ENCODE measurements at regions not wholly inside any gene's neighbourhood (a gene's known extent, or its start where the extent isn't known, plus 50 kb on each side); places are given as distances from the start of the nearest gene placed in this dataset.
A peak's percentile ranks its signal among the peaks of the same experiment; 100 is the strongest.

DNA sequence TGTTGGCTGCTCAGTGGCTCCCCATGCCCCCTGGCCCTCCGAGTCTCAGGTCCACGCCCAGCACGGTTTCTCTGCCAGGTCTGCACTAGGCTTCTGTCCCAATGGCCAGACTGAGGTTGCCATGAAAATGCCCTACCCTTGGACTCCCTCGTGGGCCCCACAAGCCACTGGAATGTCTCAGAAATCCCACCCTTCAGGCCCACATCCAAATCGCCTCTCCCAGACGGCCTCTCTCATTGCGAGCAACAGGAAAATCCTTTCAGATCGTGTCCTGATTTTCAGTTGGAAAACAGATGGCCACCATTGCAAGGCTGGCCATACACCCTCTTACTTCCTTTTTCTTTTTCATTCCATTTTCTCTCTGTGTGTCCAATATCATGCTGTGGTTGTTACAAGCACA, 77.3 kb downstream of the IRF2BPL start:
- no peak for DNase-seq
- Histone ChIP-seq H3K27ac (no peak overlapping the region), H3K27me3 (replicated peaks) (no peaks in the 10 kb centered on the region), H3K4me3 (ENCODE audit: low read depth, low read length) (no peak overlapping the region), H3K36me3 (replicated peaks) (no peaks in the 10 kb centered on the region)
- in situ Hi-C loops (cut with HindIII; ENCODE audit: low pct_ligation_motif_present, low sequenced_read_pairs) = no loop called here
- TF ChIP-seq, protein P1, sequence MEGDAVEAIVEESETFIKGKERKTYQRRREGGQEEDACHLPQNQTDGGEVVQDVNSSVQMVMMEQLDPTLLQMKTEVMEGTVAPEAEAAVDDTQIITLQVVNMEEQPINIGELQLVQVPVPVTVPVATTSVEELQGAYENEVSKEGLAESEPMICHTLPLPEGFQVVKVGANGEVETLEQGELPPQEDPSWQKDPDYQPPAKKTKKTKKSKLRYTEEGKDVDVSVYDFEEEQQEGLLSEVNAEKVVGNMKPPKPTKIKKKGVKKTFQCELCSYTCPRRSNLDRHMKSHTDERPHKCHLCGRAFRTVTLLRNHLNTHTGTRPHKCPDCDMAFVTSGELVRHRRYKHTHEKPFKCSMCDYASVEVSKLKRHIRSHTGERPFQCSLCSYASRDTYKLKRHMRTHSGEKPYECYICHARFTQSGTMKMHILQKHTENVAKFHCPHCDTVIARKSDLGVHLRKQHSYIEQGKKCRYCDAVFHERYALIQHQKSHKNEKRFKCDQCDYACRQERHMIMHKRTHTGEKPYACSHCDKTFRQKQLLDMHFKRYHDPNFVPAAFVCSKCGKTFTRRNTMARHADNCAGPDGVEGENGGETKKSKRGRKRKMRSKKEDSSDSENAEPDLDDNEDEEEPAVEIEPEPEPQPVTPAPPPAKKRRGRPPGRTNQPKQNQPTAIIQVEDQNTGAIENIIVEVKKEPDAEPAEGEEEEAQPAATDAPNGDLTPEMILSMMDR (IDR thresholded peaks at IDR 0.05; ENCODE audit: low read depth, low read length, missing control alignments) = no peak

DNA sequence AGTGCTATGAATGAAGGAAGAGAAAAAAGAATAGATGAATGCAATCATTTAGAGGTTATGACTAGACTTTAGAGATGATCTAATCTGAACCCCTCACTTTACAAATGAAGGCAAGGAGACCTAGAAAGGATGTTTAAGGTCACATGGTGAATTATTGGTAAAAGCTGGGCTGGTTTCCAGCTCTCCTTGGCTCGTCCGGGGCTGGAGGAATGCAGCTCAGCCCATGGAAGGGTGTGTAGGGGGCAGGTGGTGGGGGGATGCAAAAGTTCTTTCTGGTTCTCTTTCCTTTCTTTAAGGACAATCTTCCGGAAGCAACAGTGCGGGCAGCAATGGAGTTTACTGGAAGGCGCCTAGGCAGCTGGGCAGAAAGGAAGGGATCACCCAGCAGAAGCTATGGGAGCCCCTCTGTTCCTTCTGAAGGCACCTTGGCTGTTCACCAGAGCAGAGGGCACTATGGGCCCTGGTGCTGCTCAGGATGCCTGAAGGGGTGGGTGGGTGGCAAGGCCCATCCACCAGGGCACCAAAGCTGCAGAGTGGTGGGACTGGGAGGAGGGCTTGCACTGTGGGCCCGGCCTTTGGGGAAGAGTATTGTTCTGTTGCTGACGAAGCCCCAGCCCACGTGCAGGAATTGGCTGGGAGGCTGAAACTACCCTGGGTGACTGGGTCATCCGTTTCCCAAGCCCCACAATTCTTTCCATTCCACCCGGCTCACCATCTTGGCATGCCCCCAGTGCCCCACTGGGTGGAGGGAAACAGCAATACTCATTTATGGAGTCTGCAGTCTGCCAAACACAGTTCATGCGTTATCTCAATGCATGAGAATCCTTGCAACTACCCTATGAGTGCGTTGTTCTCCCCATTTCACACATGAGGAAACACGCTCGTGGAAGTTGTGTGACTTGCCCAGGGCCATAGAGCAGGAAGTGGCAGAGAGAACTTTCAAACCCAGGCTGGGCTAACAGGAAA, 78.2 kb downstream of the IRF2BPL start:
- in situ Hi-C loops (cut with HindIII; ENCODE audit: low pct_ligation_motif_present, low sequenced_read_pairs) = no loop called here
- Histone ChIP-seq H3K27ac (no peak overlapping the region), H3K27me3 (replicated peaks) (no peaks in the 10 kb centered on the region), H3K4me3 (ENCODE audit: low read depth, low read length) (no peak overlapping the region), H3K36me3 (replicated peaks) (no peaks in the 10 kb centered on the region)
- TF ChIP-seq, protein P1 (IDR thresholded peaks at IDR 0.05; ENCODE audit: low read depth, low read length, missing control alignments) = no peak
- no peak for DNase-seq

DNA sequence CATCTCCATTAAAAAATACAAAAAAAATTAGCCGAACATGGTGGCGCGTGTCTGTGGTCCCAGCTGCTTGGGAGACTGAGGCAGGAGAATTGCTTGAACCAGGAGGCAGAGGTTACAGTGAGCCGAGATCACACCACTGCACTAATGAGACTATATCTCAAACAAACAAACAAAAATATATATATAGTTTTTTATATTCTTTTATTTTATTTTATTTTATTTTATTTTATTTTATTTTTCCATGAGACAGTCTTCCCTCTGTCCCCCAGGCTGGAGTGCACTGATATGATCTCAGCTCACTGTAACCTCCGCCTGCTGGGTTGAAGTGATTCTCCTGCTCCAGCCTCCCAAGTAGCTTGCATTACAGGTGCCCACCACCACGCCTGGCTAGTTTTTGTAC, 79.5 kb downstream of the IRF2BPL start:
- H3K36me3 ChIP-seq (replicated peaks) = no peaks in the 10 kb centered on the region
- in situ Hi-C loops (cut with HindIII; ENCODE audit: low pct_ligation_motif_present, low sequenced_read_pairs) = no loop called here
- no peaks in the 10 kb centered on the region for H3K27me3 ChIP-seq (replicated peaks)
- no peak for DNase-seq
- no peak overlapping the region for H3K4me3 ChIP-seq (ENCODE audit: low read depth, low read length)
- no peak overlapping the region for H3K27ac ChIP-seq
- TF ChIP-seq, protein P1 (IDR thresholded peaks at IDR 0.05; ENCODE audit: low read depth, low read length, missing control alignments) = no peak

DNA sequence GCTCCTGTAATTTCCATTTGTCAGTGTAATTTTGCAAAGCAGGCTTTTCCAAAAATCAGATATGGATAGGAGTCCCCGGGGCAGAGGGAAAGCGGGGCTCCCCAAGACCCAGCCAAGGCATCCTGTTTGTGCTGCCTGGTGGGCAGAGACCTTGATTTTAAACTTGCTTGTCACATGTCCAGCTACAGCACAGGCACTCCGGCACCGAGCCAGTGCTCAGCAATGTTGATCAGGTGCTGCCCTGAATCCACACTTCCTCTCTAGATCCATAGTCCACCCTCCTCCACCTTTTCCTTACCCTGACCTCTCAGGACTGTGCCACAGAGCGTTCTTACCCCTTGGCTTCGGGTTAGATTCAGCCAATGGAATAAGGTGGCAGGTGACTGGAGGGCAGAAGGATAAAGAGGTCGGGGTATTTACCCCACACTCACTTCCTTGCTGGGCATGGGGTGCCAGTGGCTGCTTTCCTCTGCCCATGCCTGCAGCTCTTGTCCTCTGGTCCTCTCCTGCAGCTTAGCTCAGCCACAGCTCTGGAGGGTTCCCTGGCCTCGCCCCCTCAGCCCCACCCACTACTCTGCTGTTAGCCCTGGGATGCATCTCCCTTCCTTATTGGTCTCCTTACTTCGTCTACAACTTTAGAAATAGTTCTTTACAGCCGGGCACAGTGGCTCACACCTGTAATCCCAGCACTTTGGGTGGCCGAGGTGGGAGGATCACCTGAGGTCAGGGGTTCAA, 80.1 kb downstream of the IRF2BPL start:
- in situ Hi-C loops (cut with HindIII; ENCODE audit: low pct_ligation_motif_present, low sequenced_read_pairs) = no loop called here
- no peaks in the 10 kb centered on the region for H3K27me3 ChIP-seq (replicated peaks)
- no peaks in the 10 kb centered on the region for H3K36me3 ChIP-seq (replicated peaks)
- H3K27ac ChIP-seq = no peak overlapping the region
- DNase-seq = no peak
- TF ChIP-seq, protein P1 (IDR thresholded peaks at IDR 0.05; ENCODE audit: low read depth, low read length, missing control alignments) = no peak
- no peak overlapping the region for H3K4me3 ChIP-seq (ENCODE audit: low read depth, low read length)

DNA sequence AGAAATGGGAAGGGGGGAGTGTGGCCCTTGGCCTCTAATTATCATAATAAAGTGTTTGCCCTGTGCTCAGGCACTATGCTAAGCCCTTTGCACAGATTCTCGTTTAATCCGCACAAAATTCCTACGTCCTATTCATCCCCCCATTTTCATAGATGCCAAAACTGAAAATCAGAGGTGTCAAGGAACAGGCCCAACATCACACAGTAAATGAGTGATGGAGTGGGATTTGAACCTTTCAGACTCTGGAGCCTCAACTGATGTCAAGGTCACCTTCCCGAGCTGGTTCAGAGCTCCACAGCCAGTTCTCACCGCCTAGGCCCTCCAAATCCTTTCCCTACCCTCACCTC, 80.7 kb downstream of the IRF2BPL start:
- Histone ChIP-seq H3K27ac (peak overlapping the region; percentile 84), H3K36me3 (replicated peaks) (no peaks in the 10 kb centered on the region), H3K27me3 (replicated peaks) (no peaks in the 10 kb centered on the region), H3K4me3 (ENCODE audit: low read depth, low read length) (no peak overlapping the region)
- TF ChIP-seq, protein P1 (IDR thresholded peaks at IDR 0.05; ENCODE audit: low read depth, low read length, missing control alignments) = no peak
- DNase-seq = no peak
- in situ Hi-C loops (cut with HindIII; ENCODE audit: low pct_ligation_motif_present, low sequenced_read_pairs) = no loop called here

Data from brain microvascular endothelial cell (primary cell).